ENCODE measurements at regions not wholly inside any gene's neighbourhood (a gene's known extent, or its start where the extent isn't known, plus 50 kb on each side); places are given as distances from the start of the nearest gene placed in this dataset.

- DNase-seq (ENCODE audit: extremely low read depth, low read depth, low spot score) = no peak
These were observed 128.7 kb upstream of the DPYD start for GRCh38 chr1:98049370-98050135.

GRCh38 chr1:98048751-98049325, 128.0 kb upstream of the DPYD start:
- no peak for DNase-seq (ENCODE audit: extremely low read depth, low read depth, low spot score)

GRCh38 chr1:98048244-98048643, 127.4 kb upstream of the DPYD start:
- no peak for DNase-seq (ENCODE audit: extremely low read depth, low read depth, low spot score)

- DNase-seq (ENCODE audit: extremely low read depth, low read depth, low spot score) = no peak
These were observed 126.3 kb upstream of the DPYD start for GRCh38 chr1:98047171-98047570.

GRCh38 chr1:98045767-98046641, 125.2 kb upstream of the DPYD start:
- DNase-seq (ENCODE audit: extremely low read depth, low read depth, low spot score) = no peak

GRCh38 chr1:98045211-98045766, 124.5 kb upstream of the DPYD start:
- DNase-seq (ENCODE audit: extremely low read depth, low read depth, low spot score) = no peak

- no peak for DNase-seq (ENCODE audit: extremely low read depth, low read depth, low spot score)
These were observed 123.9 kb upstream of the DPYD start for GRCh38 chr1:98044766-98045165.

- no peak for DNase-seq (ENCODE audit: extremely low read depth, low read depth, low spot score)
These were observed 123.3 kb upstream of the DPYD start for GRCh38 chr1:98044071-98044697.

GRCh38 chr1:98035602-98036002, 114.8 kb upstream of the DPYD start:
- DNase-seq (ENCODE audit: extremely low read depth, low read depth, low spot score) = no peak

- no peak for DNase-seq (ENCODE audit: extremely low read depth, low read depth, low spot score)
These were observed 113.7 kb upstream of the DPYD start for GRCh38 chr1:98034505-98034904.

GRCh38 chr1:98032958-98033357, 112.1 kb upstream of the DPYD start:
- DNase-seq (ENCODE audit: extremely low read depth, low read depth, low spot score) = no peak

GRCh38 chr1:98030976-98031375, 110.1 kb upstream of the DPYD start:
- no peak for DNase-seq (ENCODE audit: extremely low read depth, low read depth, low spot score)

GRCh38 chr1:98030483-98030882, 109.6 kb upstream of the DPYD start:
- no peak for DNase-seq (ENCODE audit: extremely low read depth, low read depth, low spot score)

GRCh38 chr1:98028800-98029199, 108.0 kb upstream of the DPYD start:
- DNase-seq (ENCODE audit: extremely low read depth, low read depth, low spot score) = no peak

GRCh38 chr1:98027103-98027705, 106.4 kb upstream of the DPYD start:
- DNase-seq (ENCODE audit: extremely low read depth, low read depth, low spot score) = no peak

GRCh38 chr1:98025858-98026257, 105.0 kb upstream of the DPYD start:
- DNase-seq (ENCODE audit: extremely low read depth, low read depth, low spot score) = no peak

GRCh38 chr1:98021126-98021525, 100.3 kb upstream of the DPYD start:
- DNase-seq (ENCODE audit: extremely low read depth, low read depth, low spot score) = no peak

- no peak for DNase-seq (ENCODE audit: extremely low read depth, low read depth, low spot score)
These were observed 98.9 kb upstream of the DPYD start for GRCh38 chr1:98019747-98020146.

- DNase-seq (ENCODE audit: extremely low read depth, low read depth, low spot score) = no peak
These were observed 97.2 kb upstream of the DPYD start for GRCh38 chr1:98018074-98018473.

GRCh38 chr1:98017184-98017583, 96.3 kb upstream of the DPYD start:
- no peak for DNase-seq (ENCODE audit: extremely low read depth, low read depth, low spot score)

GRCh38 chr1:98008373-98008772, 87.5 kb upstream of the DPYD start:
- DNase-seq (ENCODE audit: extremely low read depth, low read depth, low spot score) = no peak
